ENCODE measurements at regions not wholly inside any gene's neighbourhood (a gene's known extent, or its start where the extent isn't known, plus 50 kb on each side); places are given as distances from the start of the nearest gene placed in this dataset.
"Not testable (repeated sequence)": the region's sequence is repeated elsewhere in the genome, so short reads cannot be mapped to it uniquely, and the experiment has no call there.

DNA sequence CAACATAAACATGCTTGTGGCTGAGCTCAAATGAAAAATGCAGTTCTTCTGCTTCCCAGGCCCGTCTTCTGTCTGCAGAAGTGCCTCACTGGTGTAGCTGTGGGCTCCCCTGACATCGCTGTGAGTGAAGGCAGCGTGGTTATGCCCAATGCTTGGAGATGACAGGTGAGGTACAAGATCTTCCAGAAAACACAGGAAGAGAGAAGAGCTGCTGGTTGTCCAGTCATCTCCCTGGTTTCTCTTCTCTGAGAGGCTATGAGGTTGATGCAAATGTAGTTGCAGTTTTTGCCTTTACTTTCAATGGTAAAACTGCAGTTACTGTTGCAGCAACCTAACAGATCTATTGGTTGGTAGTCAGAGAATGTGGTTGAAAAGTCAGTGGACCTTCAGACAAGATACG, 223.6 kb downstream of the GATA3 start:
- Histone ChIP-seq H3K9me3 (ENCODE audit: control insufficient read depth in 2 of 2, low read length in 2 of 2) (no peaks in the 10 kb centered on the region), H3K4me1 (ENCODE audit: control insufficient read depth, insufficient read depth, low read length) (no peaks in the 10 kb centered on the region), H3K4me3 (ENCODE audit: low read length in 2 of 2) (no peak overlapping the region), H3K36me3 (ENCODE audit: control insufficient read depth in 2 of 2, insufficient read depth in 2 of 2, low read length in 2 of 2) (no peaks in the 10 kb centered on the region), H3K27me3 (ENCODE audit: control insufficient read depth in 1 of 2, insufficient read depth in 2 of 2, low read length in 2 of 2) (no peaks in the 10 kb centered on the region), H3K27ac (ENCODE audit: low read length) (no peak overlapping the region), H3K9ac (ENCODE audit: low read length in 2 of 2) (no peak overlapping the region)

DNA sequence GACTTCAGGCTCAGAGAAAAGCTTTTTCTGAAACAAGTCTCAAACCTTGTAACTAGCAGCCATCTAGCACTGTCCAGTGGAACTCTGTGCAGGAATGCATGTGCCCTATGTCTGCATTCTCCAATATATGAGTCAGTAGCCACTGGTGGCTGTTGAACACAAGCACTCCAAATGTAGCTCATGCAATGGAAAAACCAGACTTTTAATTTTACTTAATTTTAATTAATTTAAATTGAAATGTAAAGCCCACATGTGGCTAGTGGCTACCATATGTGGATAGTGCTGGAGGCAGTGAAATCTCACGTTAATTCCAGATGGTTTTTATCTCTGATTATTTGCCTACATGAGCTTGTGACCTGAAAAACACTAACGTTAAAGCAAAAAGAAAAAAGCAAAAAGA, 225.1 kb downstream of the GATA3 start:
- H3K9me3 ChIP-seq (ENCODE audit: control insufficient read depth in 2 of 2, low read length in 2 of 2), result no peaks in the 10 kb centered on the region

DNA sequence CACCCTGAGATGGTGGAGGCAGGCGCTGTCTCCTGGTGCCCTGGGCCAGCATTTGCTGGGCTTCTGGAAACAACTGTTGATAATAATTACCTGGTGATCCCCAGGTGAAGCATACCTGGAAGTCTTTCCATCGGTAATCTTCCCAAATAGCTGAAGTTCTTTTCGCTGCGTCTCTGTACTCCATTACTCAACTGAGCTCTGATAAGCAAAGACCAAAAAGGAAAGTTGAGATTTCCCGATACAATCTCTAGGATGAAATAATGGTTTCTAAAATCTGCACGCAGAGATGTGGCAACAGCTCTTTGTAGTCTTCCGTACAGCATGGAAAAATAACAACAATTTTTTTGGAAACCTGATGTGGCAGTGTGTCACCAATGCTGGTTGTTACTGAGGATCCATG, 226.5 kb downstream of the GATA3 start:
- Histone ChIP-seq H3K4me1 (ENCODE audit: control insufficient read depth, insufficient read depth, low read length) (no peaks in the 10 kb centered on the region), H3K4me3 (ENCODE audit: low read length in 2 of 2) (no peak overlapping the region), H3K27ac (ENCODE audit: low read length) (no peak overlapping the region), H3K9me3 (ENCODE audit: control insufficient read depth in 2 of 2, low read length in 2 of 2) (peaks cover 0 to 4% of the 10 kb centered on the region in 2 donors), H3K36me3 (ENCODE audit: control insufficient read depth in 2 of 2, insufficient read depth in 2 of 2, low read length in 2 of 2) (no peaks in the 10 kb centered on the region), H3K27me3 (ENCODE audit: control insufficient read depth in 1 of 2, insufficient read depth in 2 of 2, low read length in 2 of 2) (no peaks in the 10 kb centered on the region), H3K9ac (ENCODE audit: low read length in 2 of 2) (no peak overlapping the region)

More for the DNA sequence above, 225.1 kb downstream of the GATA3 start:
- H3K27me3 ChIP-seq (ENCODE audit: control insufficient read depth in 1 of 2, insufficient read depth in 2 of 2, low read length in 2 of 2), result no peaks in the 10 kb centered on the region
- H3K27ac ChIP-seq (ENCODE audit: low read length), result no peak overlapping the region
- H3K9ac ChIP-seq (ENCODE audit: low read length in 2 of 2), result no peak overlapping the region
- no peaks in the 10 kb centered on the region for H3K36me3 ChIP-seq (ENCODE audit: control insufficient read depth in 2 of 2, insufficient read depth in 2 of 2, low read length in 2 of 2)
- no peak overlapping the region for H3K4me3 ChIP-seq (ENCODE audit: low read length in 2 of 2)
- no peaks in the 10 kb centered on the region for H3K4me1 ChIP-seq (ENCODE audit: control insufficient read depth, insufficient read depth, low read length)

DNA sequence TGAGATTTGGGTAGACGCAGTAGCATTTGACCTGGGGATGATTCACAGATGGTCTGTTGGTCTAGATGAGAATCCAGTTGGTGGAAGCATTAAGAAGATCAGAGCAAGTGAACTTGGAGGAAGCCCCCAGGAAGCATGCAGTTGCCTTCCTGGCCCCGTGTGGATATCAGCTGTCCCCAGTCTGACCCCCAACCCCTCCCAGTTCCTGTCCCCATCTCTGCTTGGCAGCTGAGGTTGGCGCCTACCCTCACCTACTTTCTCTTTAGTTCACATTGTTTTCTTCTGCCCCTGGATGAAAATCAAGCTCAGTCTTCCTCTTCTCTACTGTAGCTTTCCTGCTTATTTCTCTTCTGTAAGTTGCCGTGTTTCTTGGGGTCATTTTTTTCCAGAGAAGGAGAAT, 227.9 kb downstream of the GATA3 start:
- no peak overlapping the region for H3K27ac ChIP-seq (ENCODE audit: low read length)

GRCh38 chr10:8283166-8283905, 228.8 kb downstream of the GATA3 start:
- Histone ChIP-seq H3K9ac (ENCODE audit: low read length in 2 of 2) (no peak overlapping the region), H3K4me3 (ENCODE audit: low read length in 2 of 2) (no peak overlapping the region), H3K9me3 (ENCODE audit: control insufficient read depth in 2 of 2, low read length in 2 of 2) (peaks cover 0 to 4% of the 10 kb centered on the region in 2 donors), H3K27ac (ENCODE audit: low read length) (no peak overlapping the region), H3K36me3 (ENCODE audit: control insufficient read depth in 2 of 2, insufficient read depth in 2 of 2, low read length in 2 of 2) (no peaks in the 10 kb centered on the region), H3K27me3 (ENCODE audit: control insufficient read depth in 1 of 2, insufficient read depth in 2 of 2, low read length in 2 of 2) (no peaks in the 10 kb centered on the region), H3K4me1 (ENCODE audit: control insufficient read depth, insufficient read depth, low read length) (no peaks in the 10 kb centered on the region)

More for the DNA sequence above, 227.9 kb downstream of the GATA3 start:
- H3K9me3 ChIP-seq (ENCODE audit: control insufficient read depth in 2 of 2, low read length in 2 of 2), result peaks cover 0 to 4% of the 10 kb centered on the region in 2 donors
- no peaks in the 10 kb centered on the region for H3K4me1 ChIP-seq (ENCODE audit: control insufficient read depth, insufficient read depth, low read length)
- no peaks in the 10 kb centered on the region for H3K27me3 ChIP-seq (ENCODE audit: control insufficient read depth in 1 of 2, insufficient read depth in 2 of 2, low read length in 2 of 2)
- H3K36me3 ChIP-seq (ENCODE audit: control insufficient read depth in 2 of 2, insufficient read depth in 2 of 2, low read length in 2 of 2), result no peaks in the 10 kb centered on the region
- H3K9ac ChIP-seq (ENCODE audit: low read length in 2 of 2), result no peak overlapping the region
- H3K4me3 ChIP-seq (ENCODE audit: low read length in 2 of 2), result no peak overlapping the region

- no peaks in the 10 kb centered on the region for H3K27me3 ChIP-seq (ENCODE audit: control insufficient read depth in 1 of 2, insufficient read depth in 2 of 2, low read length in 2 of 2)
- H3K4me3 ChIP-seq (ENCODE audit: low read length in 2 of 2), result no peak overlapping the region
- H3K9me3 ChIP-seq (ENCODE audit: control insufficient read depth in 2 of 2, low read length in 2 of 2), result peaks cover 0 to 4% of the 10 kb centered on the region in 2 donors
- no peak overlapping the region for H3K9ac ChIP-seq (ENCODE audit: low read length in 2 of 2)
- H3K36me3 ChIP-seq (ENCODE audit: control insufficient read depth in 2 of 2, insufficient read depth in 2 of 2, low read length in 2 of 2), result no peaks in the 10 kb centered on the region
- H3K4me1 ChIP-seq (ENCODE audit: control insufficient read depth, insufficient read depth, low read length), result no peaks in the 10 kb centered on the region
- no peak overlapping the region for H3K27ac ChIP-seq (ENCODE audit: low read length)
These were observed 229.5 kb downstream of the GATA3 start for GRCh38 chr10:8283986-8284385.

DNA sequence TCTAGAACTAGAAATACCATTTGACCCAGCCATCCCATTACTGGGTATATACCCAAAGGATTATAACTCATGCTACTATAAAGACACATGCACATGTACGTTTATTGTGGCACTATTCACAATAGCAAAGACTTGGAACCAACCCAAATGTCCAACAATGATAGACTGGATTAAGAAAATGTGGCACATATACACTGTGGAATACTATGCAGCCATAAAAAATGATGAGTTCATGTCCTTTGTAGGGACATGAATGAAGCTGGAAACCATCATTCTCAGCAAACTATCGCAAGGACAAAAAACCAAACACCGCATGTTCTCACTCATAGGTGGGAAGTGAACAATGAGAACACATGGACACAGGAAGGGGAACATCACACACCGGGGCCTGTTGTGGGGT, 231.5 kb downstream of the GATA3 start:
- H3K4me3 ChIP-seq (ENCODE audit: low read length in 2 of 2); H3K27ac ChIP-seq (ENCODE audit: low read length); H3K4me1 ChIP-seq (ENCODE audit: control insufficient read depth, insufficient read depth, low read length); H3K9ac ChIP-seq (ENCODE audit: low read length in 2 of 2); H3K9me3 ChIP-seq (ENCODE audit: control insufficient read depth in 2 of 2, low read length in 2 of 2); H3K36me3 ChIP-seq (ENCODE audit: control insufficient read depth in 2 of 2, insufficient read depth in 2 of 2, low read length in 2 of 2); H3K27me3 ChIP-seq (ENCODE audit: control insufficient read depth in 1 of 2, insufficient read depth in 2 of 2, low read length in 2 of 2): not testable (repeated sequence)

DNA sequence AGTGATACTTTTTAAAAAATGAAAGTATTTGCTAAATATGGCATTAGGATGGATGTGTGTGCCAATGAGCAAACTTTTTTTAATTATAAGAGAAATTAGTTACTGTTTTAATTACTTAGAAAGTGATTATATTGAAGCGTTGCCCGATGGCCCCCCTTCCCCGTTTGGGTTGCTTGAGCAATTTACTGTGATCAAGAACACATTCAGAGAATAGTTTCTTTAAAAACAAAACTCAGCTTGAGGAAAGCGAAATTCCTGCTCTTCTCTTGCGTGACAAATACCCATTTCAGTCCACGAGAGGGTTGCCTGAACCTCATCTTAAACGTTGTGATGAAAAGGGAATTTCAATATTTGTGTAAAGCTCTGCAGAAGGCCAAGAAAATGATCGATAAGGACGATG, 234.1 kb downstream of the GATA3 start:
- H3K27me3 ChIP-seq (ENCODE audit: control insufficient read depth in 1 of 2, insufficient read depth in 2 of 2, low read length in 2 of 2), result no peaks in the 10 kb centered on the region
- H3K4me3 ChIP-seq (ENCODE audit: low read length in 2 of 2), result no peak overlapping the region
- H3K27ac ChIP-seq (ENCODE audit: low read length), result no peak overlapping the region
- no peaks in the 10 kb centered on the region for H3K36me3 ChIP-seq (ENCODE audit: control insufficient read depth in 2 of 2, insufficient read depth in 2 of 2, low read length in 2 of 2)
- H3K4me1 ChIP-seq (ENCODE audit: control insufficient read depth, insufficient read depth, low read length), result no peaks in the 10 kb centered on the region
- peaks cover 0 to 4% of the 10 kb centered on the region in 2 donors for H3K9me3 ChIP-seq (ENCODE audit: control insufficient read depth in 2 of 2, low read length in 2 of 2)
- H3K9ac ChIP-seq (ENCODE audit: low read length in 2 of 2), result no peak overlapping the region

DNA sequence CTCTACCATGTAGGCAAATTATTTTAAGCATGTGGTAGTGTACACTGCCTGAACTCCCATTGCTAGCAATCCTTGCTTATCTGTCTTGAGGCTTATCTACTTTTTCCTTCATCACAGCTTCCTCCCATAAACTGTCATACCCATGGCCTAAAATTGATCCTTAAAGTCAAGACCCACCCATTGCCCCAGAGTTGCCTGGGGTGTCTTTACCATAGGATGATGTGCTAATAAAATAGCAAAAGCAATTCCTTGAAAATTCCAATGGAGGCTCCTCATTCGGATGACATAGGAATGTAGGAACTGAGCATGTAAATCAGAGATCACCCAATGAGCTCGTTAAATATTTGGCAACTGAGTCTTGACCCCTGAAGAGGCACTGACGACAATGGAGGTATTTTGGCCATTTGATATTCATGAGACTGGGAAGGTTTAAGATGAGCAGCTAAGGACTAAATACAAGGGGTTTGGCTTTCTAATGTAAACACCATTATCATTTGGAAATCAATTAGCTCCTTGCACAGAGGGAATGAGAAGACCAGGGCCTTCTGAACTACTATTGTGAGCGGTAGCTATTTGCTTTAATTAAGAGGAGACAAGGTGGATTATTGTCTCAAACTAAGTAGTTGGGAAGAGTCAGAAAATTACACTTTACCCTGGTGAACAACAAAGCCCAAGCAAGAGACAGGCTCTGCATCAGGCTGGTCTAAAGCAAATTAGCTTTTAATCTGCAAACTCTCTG, 234.9 kb downstream of the GATA3 start:
- Histone ChIP-seq H3K36me3 (ENCODE audit: control insufficient read depth in 2 of 2, insufficient read depth in 2 of 2, low read length in 2 of 2) (no peaks in the 10 kb centered on the region), H3K4me3 (ENCODE audit: low read length in 2 of 2) (no peak overlapping the region), H3K4me1 (ENCODE audit: control insufficient read depth, insufficient read depth, low read length) (no peaks in the 10 kb centered on the region), H3K9ac (ENCODE audit: low read length in 2 of 2) (no peak overlapping the region), H3K27me3 (ENCODE audit: control insufficient read depth in 1 of 2, insufficient read depth in 2 of 2, low read length in 2 of 2) (no peaks in the 10 kb centered on the region), H3K27ac (ENCODE audit: low read length) (no peak overlapping the region), H3K9me3 (ENCODE audit: control insufficient read depth in 2 of 2, low read length in 2 of 2) (peaks cover 0 to 4% of the 10 kb centered on the region in 2 donors)

GRCh38 chr10:8294779-8295178, 240.3 kb downstream of the GATA3 start:
- Histone ChIP-seq H3K27ac (ENCODE audit: low read length) (no peak overlapping the region), H3K27me3 (ENCODE audit: control insufficient read depth in 1 of 2, insufficient read depth in 2 of 2, low read length in 2 of 2) (peaks cover 0 to 2% of the 10 kb centered on the region in 2 donors), H3K9ac (ENCODE audit: low read length in 2 of 2) (no peak overlapping the region), H3K36me3 (ENCODE audit: control insufficient read depth in 2 of 2, insufficient read depth in 2 of 2, low read length in 2 of 2) (no peaks in the 10 kb centered on the region), H3K4me3 (ENCODE audit: low read length in 2 of 2) (no peak overlapping the region), H3K4me1 (ENCODE audit: control insufficient read depth, insufficient read depth, low read length) (no peaks in the 10 kb centered on the region), H3K9me3 (ENCODE audit: control insufficient read depth in 2 of 2, low read length in 2 of 2) (no peaks in the 10 kb centered on the region)

DNA sequence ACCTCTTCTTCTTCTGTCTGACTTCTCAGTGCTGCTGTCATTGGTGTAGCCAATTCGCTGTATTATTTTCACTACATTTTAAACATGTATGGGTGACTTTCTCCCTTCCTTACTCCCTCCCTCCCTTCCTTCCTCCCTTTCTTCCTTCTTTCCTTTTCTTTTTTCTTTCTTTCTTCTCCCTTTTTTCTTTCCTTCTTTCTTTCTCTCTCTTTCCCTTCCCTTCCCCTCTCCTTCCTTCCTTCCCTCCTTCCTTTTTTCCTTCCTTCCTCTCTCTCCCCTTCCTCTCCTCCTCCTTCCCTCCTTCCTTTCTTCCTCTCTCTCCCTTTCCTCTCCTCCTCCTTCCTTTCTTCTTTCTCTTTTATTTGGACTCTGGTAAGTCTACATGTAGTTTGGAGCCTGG, 240.8 kb downstream of the GATA3 start:
- Histone ChIP-seq H3K27ac (ENCODE audit: low read length) (no peak overlapping the region), H3K27me3 (ENCODE audit: control insufficient read depth in 1 of 2, insufficient read depth in 2 of 2, low read length in 2 of 2) (peaks cover 0 to 2% of the 10 kb centered on the region in 2 donors), H3K36me3 (ENCODE audit: control insufficient read depth in 2 of 2, insufficient read depth in 2 of 2, low read length in 2 of 2) (no peaks in the 10 kb centered on the region), H3K4me1 (ENCODE audit: control insufficient read depth, insufficient read depth, low read length) (no peaks in the 10 kb centered on the region), H3K9me3 (ENCODE audit: control insufficient read depth in 2 of 2, low read length in 2 of 2) (no peaks in the 10 kb centered on the region), H3K9ac (ENCODE audit: low read length in 2 of 2) (no peak overlapping the region), H3K4me3 (ENCODE audit: low read length in 2 of 2) (no peak overlapping the region)
